CD14-positive monocyte (primary cell): ENCODE measurements at regions not wholly inside any gene's neighbourhood (a gene's known extent, or its start where the extent isn't known, plus 50 kb on each side); places are given as distances from the start of the nearest gene placed in this dataset.

Source experiments
- DNase-seq, 3 donors: peaks; one replicate each; pipeline ENCODE4 v3.0.0-alpha.2; 2011 to 2022
- H2AFZ ChIP-seq: 2 replicates; pipeline ENCODE4 v1.6.0; 2012; ENCODE audit warnings: mild to moderate bottlenecking, low read depth, low read length, inconsistent platforms; ENCODE audit not compliant: insufficient read depth, poor library complexity, severe bottlenecking
- H3K27ac ChIP-seq, 2 donors: 1 replicate in 1 of 2; 2 replicates in 1 of 2; pipeline ENCODE4 v1.5.1; 2012 to 2013; ENCODE audit warnings: low read length in 2 of 2, control low read depth in 1 of 2, inconsistent platforms in 1 of 2, low read depth in 1 of 2, mild to moderate bottlenecking in 1 of 2
- H3K27me3 ChIP-seq, 2 donors: one replicate each; pipeline versions ENCODE4 v1.6.0 to v1.6.1; 2011 to 2013; ENCODE audit warnings: low read length in 2 of 2; ENCODE audit not compliant: control insufficient read depth in 2 of 2, insufficient read depth in 2 of 2
- H3K36me3 ChIP-seq, 2 donors: replicated peaks in 1 of 2; 1 replicate in 1 of 2; 2 replicates in 1 of 2; pipeline versions ENCODE4 v1.5.1 to v1.6.1; 2012 to 2013; ENCODE audit warnings: low read length in 2 of 2, control low read depth in 1 of 2, inconsistent platforms in 1 of 2, mild to moderate bottlenecking in 1 of 2; ENCODE audit not compliant: insufficient read depth in 2 of 2, control insufficient read depth in 1 of 2
- H3K4me1 ChIP-seq, 2 donors: 1 replicate in 1 of 2; 2 replicates in 1 of 2; pipeline versions ENCODE4 v1.5.1 to v1.6.1; 2012 to 2013; ENCODE audit warnings: low read length in 2 of 2, control low read depth in 1 of 2, inconsistent platforms in 1 of 2, mild to moderate bottlenecking in 1 of 2, moderate library complexity in 1 of 2; ENCODE audit not compliant: insufficient read depth in 2 of 2, control insufficient read depth in 1 of 2
- H3K4me2 ChIP-seq: replicated peaks from 2 replicates; pipeline ENCODE3; 2012; ENCODE audit warnings: low read length, moderate library complexity, mild to moderate bottlenecking; ENCODE audit not compliant: poor library complexity, severe bottlenecking; ENCODE audit errors: extremely low read depth
- H3K4me3 ChIP-seq, 3 experiments: fragments of 200-600 bp in 1 of 3; sonication (generic) in 1 of 3; replicated peaks in 1 of 3; 1 replicate in 2 of 3; 2 replicates in 1 of 3; pipeline ENCODE4 v1.5.1; 2011 to 2013; ENCODE audit warnings: low read length in 3 of 3, mild to moderate bottlenecking in 3 of 3, control low read depth in 2 of 3, low read depth in 2 of 3, inconsistent platforms in 1 of 3, moderate library complexity in 1 of 3
- H3K79me2 ChIP-seq: 2 replicates; pipeline ENCODE4 v1.6.0; 2012; ENCODE audit warnings: mild to moderate bottlenecking, control low read depth, inconsistent platforms, low read length, moderate library complexity; ENCODE audit not compliant: insufficient read depth
- H3K9ac ChIP-seq: 2 replicates; pipeline ENCODE4 v1.6.0; 2017; ENCODE audit warnings: low read length, mild to moderate bottlenecking; ENCODE audit not compliant: insufficient read depth, poor library complexity, severe bottlenecking
- H3K9me3 ChIP-seq, 2 donors: replicated peaks in 1 of 2; 1 replicate in 1 of 2; 2 replicates in 1 of 2; pipeline versions ENCODE4 v1.5.1 to v1.6.1; 2012 to 2013; ENCODE audit warnings: low read length in 2 of 2, control low read depth in 1 of 2; ENCODE audit not compliant: control insufficient read depth in 1 of 2, insufficient read depth in 1 of 2
- H4K20me1 ChIP-seq: 2 replicates; pipeline ENCODE4 v1.6.0; 2012; ENCODE audit warnings: mild to moderate bottlenecking, low read length, control low read depth, moderate library complexity; ENCODE audit not compliant: insufficient read depth
- H3K27ac Mint-ChIP-seq, 7 donors: one replicate each; pipeline ENCODE4 v1.8.0; 2020; ENCODE audit warnings: mild to moderate bottlenecking in 7 of 7, mixed read lengths in 7 of 7, moderate library complexity in 6 of 7, inconsistent platforms in 2 of 7
- H3K27me3 Mint-ChIP-seq, 3 donors: one replicate each; pipeline ENCODE4 v1.8.0; 2021 to 2022; ENCODE audit warnings: low read depth in 3 of 3, mild to moderate bottlenecking in 3 of 3, mixed read lengths in 3 of 3, moderate library complexity in 3 of 3, inconsistent platforms in 1 of 3
- H3K36me3 Mint-ChIP-seq, 2 donors: one replicate each; pipeline ENCODE4 v1.8.0; 2020; ENCODE audit warnings: mixed read lengths in 2 of 2, inconsistent platforms in 1 of 2, mild to moderate bottlenecking in 1 of 2
- H3K4me1 Mint-ChIP-seq: one replicate; pipeline ENCODE4 v1.8.0; 2020; ENCODE audit warnings: mild to moderate bottlenecking, mixed read lengths
- H3K4me3 Mint-ChIP-seq, 2 donors: one replicate each; pipeline ENCODE4 v1.8.0; 2020; ENCODE audit warnings: mild to moderate bottlenecking in 2 of 2, mixed read lengths in 2 of 2, moderate library complexity in 1 of 2
- H3K9me3 Mint-ChIP-seq, 7 donors: one replicate each; pipeline ENCODE4 v1.8.0; 2020 to 2022; ENCODE audit warnings: mixed read lengths in 7 of 7, mild to moderate bottlenecking in 6 of 7, moderate library complexity in 6 of 7, inconsistent platforms in 2 of 7
- CTCF ChIP-seq: fragments of 200-600 bp; IDR thresholded peaks from one replicate; pipeline ENCODE4 v1.8.0; 2022; ENCODE audit warnings: antibody characterized with exemption, mild to moderate bottlenecking
- WGBS: methylation state at CpG from one replicate; pipeline ENCODE4 v1.1.5; 2013; ENCODE audit warnings: missing lambda C conversion rate; ENCODE audit not compliant: insufficient coverage; 5-methylcytosine and 5-hydroxymethylcytosine counted together
- intact Hi-C, 2 donors: fragments of 100-400 bp; cut with micrococcal nuclease; formaldehyde crosslinking; loops; one replicate each; pipeline versions ENCODE4 v1.15.0 to v1.15.1; 2023

- H3K27ac Mint-ChIP-seq, result no peak overlapping the region
These were observed 780.8 kb upstream of the CDH8 start for GRCh38 chr16:62816971-62817519.

GRCh38 chr16:62814891-62815290 is 778.7 kb upstream of the CDH8 start:
- H3K9me3 ChIP-seq, result no peaks in the 10 kb centered on the region
- intact Hi-C loops, result no loop called here
- Mint-ChIP-seq H3K4me3 (no peak overlapping the region), H3K27me3 (no peaks in the 10 kb centered on the region), H3K9me3 (peaks cover 0 to 7% (median 3%) of the 10 kb centered on the region in 7 donors), H3K27ac (no peak overlapping the region), H3K36me3 (no peaks in the 10 kb centered on the region), H3K4me1 (no peaks in the 10 kb centered on the region)
- no peak overlapping the region for H3K9ac ChIP-seq
- WGBS, result 86% methylated on average over 1 of the region's 2 CpGs
- TF ChIP-seq CTCF, result no peak
- no peak overlapping the region for H3K4me2 ChIP-seq
- H3K79me2 ChIP-seq, result no peaks in the 10 kb centered on the region
- no peak overlapping the region for H3K27ac ChIP-seq
- no peak overlapping the region for H3K4me3 ChIP-seq
- H2AFZ ChIP-seq, result no peak overlapping the region
- H4K20me1 ChIP-seq, result no peaks in the 10 kb centered on the region
- DNase-seq, result no peak
- no peaks in the 10 kb centered on the region for H3K27me3 ChIP-seq
- no peaks in the 10 kb centered on the region for H3K36me3 ChIP-seq
- no peaks in the 10 kb centered on the region for H3K4me1 ChIP-seq

More at GRCh38 chr16:62816971-62817519, 780.8 kb upstream of the CDH8 start:
- DNase-seq, result no peak
- H3K4me3 Mint-ChIP-seq, result no peak overlapping the region
- no CpG with 5 or more reads among the region's 3 CpGs for WGBS
- H3K4me1 ChIP-seq, result no peaks in the 10 kb centered on the region
- no peaks in the 10 kb centered on the region for H3K27me3 Mint-ChIP-seq
- H3K4me2 ChIP-seq, result no peak overlapping the region
- H3K36me3 Mint-ChIP-seq, result no peaks in the 10 kb centered on the region
- H4K20me1 ChIP-seq, result no peaks in the 10 kb centered on the region
- intact Hi-C loops, result no loop called here
- H3K9me3 ChIP-seq, result no peaks in the 10 kb centered on the region
- no peak for TF ChIP-seq CTCF
- no peaks in the 10 kb centered on the region for H3K79me2 ChIP-seq
- H3K27me3 ChIP-seq, result no peaks in the 10 kb centered on the region
- H3K36me3 ChIP-seq, result no peaks in the 10 kb centered on the region
- peaks cover 0 to 7% (median 3%) of the 10 kb centered on the region in 7 donors for H3K9me3 Mint-ChIP-seq
- no peak overlapping the region for H3K27ac ChIP-seq
- H3K4me1 Mint-ChIP-seq, result no peaks in the 10 kb centered on the region
- H3K9ac ChIP-seq, result no peak overlapping the region
- no peak overlapping the region for H2AFZ ChIP-seq
- no peak overlapping the region for H3K4me3 ChIP-seq
